GM23248 (cell line): ENCODE measurements at regions not wholly inside any gene's neighbourhood (a gene's known extent, or its start where the extent isn't known, plus 50 kb on each side); places are given as distances from the start of the nearest gene placed in this dataset.

ENCODE experiments used
- DNase-seq: peaks from one replicate; pipeline ENCODE4 v3.0.0-alpha.2; 2015
- H2AFZ ChIP-seq: fragments of 200-600 bp; sonication (generic); 2 replicates; pipeline ENCODE4 v1.6.1; 2016; ENCODE audit warnings: antibody characterized with exemption
- H3F3A ChIP-seq: fragments of 200-600 bp; sonication (generic); 2 replicates; pipeline ENCODE4 v1.6.1; 2016; ENCODE audit warnings: mild to moderate bottlenecking, antibody characterized with exemption, mixed run types; ENCODE audit not compliant: insufficient read depth
- H3K27ac ChIP-seq: fragments of 200-600 bp; sonication (generic); 2 replicates; pipeline ENCODE4 v1.5.1; 2016; ENCODE audit warnings: mild to moderate bottlenecking
- H3K27me3 ChIP-seq: fragments of 200-600 bp; sonication (generic); replicated peaks from 2 replicates; pipeline ENCODE4 v1.6.1; 2016; ENCODE audit warnings: mild to moderate bottlenecking; ENCODE audit not compliant: insufficient read depth
- H3K36me3 ChIP-seq: fragments of 200-600 bp; sonication (generic); 2 replicates; pipeline ENCODE4 v1.6.1; 2016; ENCODE audit warnings: low read depth, mild to moderate bottlenecking
- H3K4me1 ChIP-seq: fragments of 200-600 bp; sonication (generic); 2 replicates; pipeline ENCODE4 v1.6.1; 2016; ENCODE audit warnings: mild to moderate bottlenecking; ENCODE audit not compliant: insufficient read depth
- H3K4me2 ChIP-seq: fragments of 200-600 bp; sonication (generic); one replicate; pipeline ENCODE4 v1.6.1; 2016; ENCODE audit warnings: mild to moderate bottlenecking; ENCODE audit not compliant: unreplicated experiment
- H3K4me3 ChIP-seq: fragments of 200-600 bp; sonication (generic); 2 replicates; pipeline ENCODE4 v1.5.1; 2016; ENCODE audit warnings: mild to moderate bottlenecking
- H3K79me2 ChIP-seq: fragments of 200-600 bp; sonication (generic); 2 replicates; pipeline ENCODE4 v1.6.1; 2016; ENCODE audit warnings: mild to moderate bottlenecking; ENCODE audit not compliant: insufficient read depth
- H3K9ac ChIP-seq: fragments of 200-600 bp; sonication (generic); 2 replicates; pipeline ENCODE4 v1.6.1; 2016; ENCODE audit warnings: mild to moderate bottlenecking
- H3K9me2 ChIP-seq: fragments of 200-600 bp; sonication (generic); 2 replicates; pipeline ENCODE4 v1.6.1; 2016; ENCODE audit warnings: mixed run types, mild to moderate bottlenecking, moderate library complexity; ENCODE audit not compliant: insufficient read depth
- H3K9me3 ChIP-seq: fragments of 200-600 bp; sonication (generic); one replicate; pipeline ENCODE4 v1.6.1; 2017; ENCODE audit warnings: low read depth
- H4K20me1 ChIP-seq: fragments of 200-600 bp; sonication (generic); 2 replicates; pipeline ENCODE4 v1.6.0; 2016; ENCODE audit not compliant: insufficient read depth
- EZH2 ChIP-seq: fragments of 200-600 bp; sonication (generic); IDR thresholded peaks from 2 replicates; pipeline ENCODE4 v1.6.1; 2018; ENCODE audit warnings: antibody characterized with exemption, mild to moderate bottlenecking; ENCODE audit not compliant: insufficient read depth, poor library complexity, severe bottlenecking
- EZH2phosphoT487 ChIP-seq: fragments of 200-600 bp; sonication (generic); IDR thresholded peaks from 2 replicates; pipeline ENCODE4 v1.6.1; 2018; ENCODE audit warnings: antibody characterized with exemption, moderate library complexity, mild to moderate bottlenecking, low read depth; ENCODE audit not compliant: insufficient read depth
- WGBS, 2 experiments: methylation state at CpG; one replicate each; pipeline ENCODE4 v1.1.6; 2015 to 2017; ENCODE audit warnings: low lambda C conversion rate in 2 of 2, low coverage in 1 of 2; ENCODE audit errors: missing lambda C conversion rate in 2 of 2; 5-methylcytosine and 5-hydroxymethylcytosine counted together
- in situ Hi-C: fragments of 300-500 bp; cut with MboI; formaldehyde crosslinking; loops from 2 replicates; pipeline ENCODE4 v1.15.0; 2020

DNA sequence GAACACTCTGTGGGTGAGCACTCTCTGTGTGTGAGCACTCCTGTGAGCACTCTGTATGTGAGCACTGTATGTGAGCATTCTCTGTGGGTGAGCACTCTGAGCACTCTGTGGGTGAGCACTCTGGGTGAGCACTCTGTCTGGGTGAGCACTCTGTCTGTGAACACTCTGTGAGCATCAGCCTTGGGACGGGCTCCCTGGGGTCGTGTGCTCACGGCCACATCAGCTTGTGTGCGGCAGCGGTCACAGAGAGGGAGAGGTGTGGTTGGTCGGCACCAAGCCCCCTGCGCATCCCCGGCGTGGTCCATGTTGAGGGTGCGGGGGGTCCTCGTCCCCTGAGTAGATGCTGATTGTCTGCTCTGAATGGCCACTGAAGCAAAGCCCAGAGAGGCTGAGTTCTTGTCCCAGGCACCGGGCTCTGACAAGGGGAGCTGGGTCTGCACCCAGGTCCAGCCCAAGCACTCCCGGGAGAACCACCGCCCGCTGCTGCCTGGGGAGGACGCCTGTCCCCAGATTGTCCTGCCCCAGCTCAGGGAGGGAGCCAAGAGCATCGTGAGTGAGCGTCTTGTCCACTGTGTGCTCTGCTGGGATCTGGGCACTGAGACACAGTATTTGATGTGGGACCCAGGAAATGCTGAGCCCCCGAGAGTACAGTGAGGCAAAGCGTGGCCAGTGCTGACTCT lies 143.7 kb downstream of the DNAJB6 start:
- Histone ChIP-seq H4K20me1 (no peaks in the 10 kb centered on the region), H3K9me3 (no peaks in the 10 kb centered on the region), H3K4me2 (no peak overlapping the region), H3K9me2 (no peaks in the 10 kb centered on the region), H3K4me3 (no peak overlapping the region), H3K4me1 (no peaks in the 10 kb centered on the region), H3K79me2 (no peaks in the 10 kb centered on the region), H3K27ac (no peak overlapping the region), H3K9ac (no peak overlapping the region), H2AFZ (no peak overlapping the region), H3K36me3 (no peaks in the 10 kb centered on the region), H3K27me3 (no peaks in the 10 kb centered on the region), H3F3A (no peaks in the 10 kb centered on the region)
- 69 to 70% methylated on average over 19 to 20 of the region's 20 CpGs for WGBS, 2 experiments
- TF ChIP-seq EZH2phosphoT487 (no peak), EZH2 (no peak)
- no peak for DNase-seq
- in situ Hi-C loops = no loop called here

DNA sequence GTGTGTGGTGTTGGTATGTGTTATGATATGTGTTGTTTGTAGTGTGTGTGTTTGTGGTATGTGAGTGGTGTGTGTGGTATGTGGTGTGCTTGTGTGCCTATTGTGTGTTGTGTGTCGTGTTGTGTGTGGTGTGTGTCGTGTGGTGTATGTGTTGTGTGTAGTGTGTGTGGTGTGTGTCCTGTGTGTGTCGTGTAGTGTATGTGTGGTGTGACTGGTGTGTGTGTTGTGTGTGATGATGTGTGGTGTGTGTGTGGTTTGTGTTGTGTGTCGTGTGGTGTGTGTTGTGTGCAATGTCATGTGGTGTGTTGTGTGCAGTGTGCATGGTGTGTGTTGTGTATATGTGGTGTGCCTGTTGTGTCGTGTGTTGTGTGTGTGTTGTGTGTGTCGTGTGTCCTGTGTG lies 144.6 kb downstream of the DNAJB6 start:
- TF ChIP-seq EZH2 = no peak
- no peak for TF ChIP-seq EZH2phosphoT487
- no peak overlapping the region for H3K27ac ChIP-seq
- H3K4me2 ChIP-seq = no peak overlapping the region
- in situ Hi-C loops = no loop called here
- no peaks in the 10 kb centered on the region for H3K27me3 ChIP-seq
- no peaks in the 10 kb centered on the region for H3K9me3 ChIP-seq
- H4K20me1 ChIP-seq = no peaks in the 10 kb centered on the region
- H3K9me2 ChIP-seq = no peaks in the 10 kb centered on the region
- DNase-seq = no peak
- H3K36me3 ChIP-seq = no peaks in the 10 kb centered on the region
- 69 to 77% methylated on average over 4 to 6 of the region's 6 CpGs for WGBS, 2 experiments
- H2AFZ ChIP-seq = no peak overlapping the region
- no peaks in the 10 kb centered on the region for H3K4me1 ChIP-seq
- no peaks in the 10 kb centered on the region for H3F3A ChIP-seq
- H3K79me2 ChIP-seq = no peaks in the 10 kb centered on the region
- no peak overlapping the region for H3K4me3 ChIP-seq
- H3K9ac ChIP-seq = no peak overlapping the region

DNA sequence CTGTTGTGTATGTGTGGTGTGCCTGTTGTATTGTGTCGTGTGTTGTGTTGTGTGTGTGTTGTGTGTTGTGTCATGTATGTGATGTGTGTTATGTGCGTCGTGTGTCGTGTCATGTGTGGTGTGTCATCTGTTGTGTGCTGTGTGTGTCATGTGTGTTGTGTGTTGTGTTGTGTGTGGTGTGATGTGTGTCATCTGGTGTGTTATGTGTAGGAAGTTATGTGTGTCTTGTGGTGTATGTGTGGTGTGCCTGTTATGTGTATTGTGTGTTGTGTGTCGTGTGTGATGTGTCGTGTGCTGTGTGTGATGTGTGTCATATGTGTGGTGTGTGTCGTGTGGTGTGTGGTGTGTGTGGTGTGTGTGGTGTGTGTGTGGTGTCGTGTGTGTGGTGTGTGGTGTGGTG lies 145.2 kb downstream of the DNAJB6 start:
- 74 to 81% methylated on average over 7 to 8 of the region's 8 CpGs for WGBS, 2 experiments
- H3F3A ChIP-seq = no peaks in the 10 kb centered on the region
- in situ Hi-C loops = no loop called here
- no peak overlapping the region for H3K9ac ChIP-seq
- H3K4me3 ChIP-seq = no peak overlapping the region
- H3K27me3 ChIP-seq = no peaks in the 10 kb centered on the region
- H3K36me3 ChIP-seq = no peaks in the 10 kb centered on the region
- H3K79me2 ChIP-seq = no peaks in the 10 kb centered on the region
- no peaks in the 10 kb centered on the region for H3K4me1 ChIP-seq
- no peak overlapping the region for H2AFZ ChIP-seq
- no peak overlapping the region for H3K27ac ChIP-seq
- DNase-seq = no peak
- no peak overlapping the region for H3K4me2 ChIP-seq
- no peak for TF ChIP-seq EZH2phosphoT487
- TF ChIP-seq EZH2 = no peak
- no peaks in the 10 kb centered on the region for H4K20me1 ChIP-seq
- no peaks in the 10 kb centered on the region for H3K9me2 ChIP-seq
- H3K9me3 ChIP-seq = no peaks in the 10 kb centered on the region

DNA sequence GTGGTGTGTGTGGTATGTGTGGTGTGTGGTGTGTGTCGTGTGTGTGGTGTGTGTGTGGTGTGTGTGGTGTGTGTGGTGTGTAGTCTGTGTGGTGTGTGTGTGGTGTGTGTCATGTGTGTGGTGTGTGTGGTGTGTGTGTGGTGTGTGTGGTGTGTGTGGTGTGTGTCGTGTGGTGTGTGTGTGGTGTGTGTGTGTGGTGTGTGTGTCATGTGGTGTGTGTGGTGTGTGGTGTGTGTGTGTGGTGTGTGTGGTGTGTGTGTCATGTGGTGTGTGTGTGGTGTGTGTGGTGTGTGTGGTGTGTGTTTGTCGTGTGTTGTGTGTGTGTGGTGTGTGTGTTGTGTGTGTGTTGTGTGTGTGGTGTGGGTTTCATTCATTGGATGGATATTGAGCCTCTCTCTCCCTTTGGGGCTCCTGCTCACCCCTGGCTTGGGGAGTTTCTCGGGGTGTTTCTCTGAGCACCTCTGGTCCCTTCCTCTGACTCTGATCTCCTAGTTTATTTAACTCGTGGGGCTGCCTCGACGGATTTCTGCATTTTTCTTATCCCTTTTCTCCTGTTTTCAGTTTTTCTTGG lies 145.8 kb downstream of the DNAJB6 start:
- no peaks in the 10 kb centered on the region for H3K9me2 ChIP-seq
- DNase-seq = no peak
- no peaks in the 10 kb centered on the region for H3K9me3 ChIP-seq
- no peak overlapping the region for H2AFZ ChIP-seq
- WGBS, 2 experiments = 16 to 18% methylated on average over 4 to 7 of the region's 7 CpGs
- H3F3A ChIP-seq = no peaks in the 10 kb centered on the region
- H3K79me2 ChIP-seq = no peaks in the 10 kb centered on the region
- no peaks in the 10 kb centered on the region for H3K36me3 ChIP-seq
- in situ Hi-C loops = no loop called here
- H4K20me1 ChIP-seq = no peaks in the 10 kb centered on the region
- H3K4me3 ChIP-seq = no peak overlapping the region
- no peak overlapping the region for H3K4me2 ChIP-seq
- H3K27me3 ChIP-seq = no peaks in the 10 kb centered on the region
- no peaks in the 10 kb centered on the region for H3K4me1 ChIP-seq
- no peak overlapping the region for H3K27ac ChIP-seq
- TF ChIP-seq EZH2 = no peak
- H3K9ac ChIP-seq = no peak overlapping the region
